HepG2 (cell line): ENCODE measurements at regions not wholly inside any gene's neighbourhood (a gene's known extent, or its start where the extent isn't known, plus 50 kb on each side); places are given as distances from the start of the nearest gene placed in this dataset.

Experiments used
- MBNL3 ChIP-seq: fragments of 250-450 bp; sonication (Bioruptor Pico); conservative IDR thresholded peaks from 2 replicates; pipeline ENCODE4 v1.8.0; 2022; ENCODE audit warnings: mild to moderate bottlenecking, inconsistent platforms
- ZBTB40 ChIP-seq, 2 experiments: fragments of 450-650 bp in 1 of 2; sonication (generic) in 1 of 2; formaldehyde crosslinking in 1 of 2; IDR thresholded peaks; 2 replicates each; pipeline versions ENCODE4 v1.6.1 to v1.8.0; 2016 to 2022; ENCODE audit warnings: antibody characterized with exemption in 1 of 2, mild to moderate bottlenecking in 1 of 2, missing genetic modification reagents in 1 of 2
- ZNF362 ChIP-seq: sonication (generic); formaldehyde crosslinking; IDR thresholded peaks from 2 replicates; pipeline ENCODE4 v1.4.0; 2020; ENCODE audit warnings: missing genetic modification reagents, mild to moderate bottlenecking, borderline replicate concordance

GRCh38 chr2:11069566-11070185 lies 85.6 kb upstream of the SLC66A3 start (continued):
- TF ChIP-seq ZBTB40 (IDR thresholded peaks at IDR 0.05), result no peak
- TF ChIP-seq ZBTB40 (CRISPR knock-in tag; IDR thresholded peaks at IDR 0.05), result no peak
- no peak for TF ChIP-seq ZNF362 (CRISPR knock-in tag)
- no peak for TF ChIP-seq MBNL3 (CRISPR knock-in tag)
